ENCODE measurements at regions not wholly inside any gene's neighbourhood (a gene's known extent, or its start where the extent isn't known, plus 50 kb on each side); places are given as distances from the start of the nearest gene placed in this dataset.

DNA sequence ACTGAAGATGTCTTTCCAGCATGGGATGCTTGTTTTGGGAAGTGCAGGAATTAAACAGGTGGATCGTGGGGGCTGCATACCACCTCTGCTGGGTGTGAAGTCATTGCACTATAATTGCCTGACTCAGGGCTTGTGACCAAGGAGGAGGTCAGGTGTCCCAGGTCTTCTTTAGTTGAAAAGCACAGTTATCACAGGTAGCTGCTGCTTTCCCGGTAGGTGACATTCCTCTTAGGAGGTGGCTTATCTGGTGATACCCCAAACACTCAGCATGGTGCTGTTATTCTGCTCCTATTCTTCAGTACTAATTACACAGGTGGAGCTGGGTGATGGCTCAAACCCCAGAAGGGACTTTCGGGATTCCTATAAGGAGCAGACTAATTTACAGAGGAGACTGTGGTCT is 320.3 kb upstream of the PLXNA2 start:
- H3K9me3 ChIP-seq, result no peaks in the 10 kb centered on the region
- DNase-seq (no peak), ATAC-seq (no peak)
- 91 to 94% methylated on average over 3 of the region's 3 CpGs for WGBS, 2 donors
- H3K27ac ChIP-seq, result no peak overlapping the region
- TF ChIP-seq, protein P1, sequence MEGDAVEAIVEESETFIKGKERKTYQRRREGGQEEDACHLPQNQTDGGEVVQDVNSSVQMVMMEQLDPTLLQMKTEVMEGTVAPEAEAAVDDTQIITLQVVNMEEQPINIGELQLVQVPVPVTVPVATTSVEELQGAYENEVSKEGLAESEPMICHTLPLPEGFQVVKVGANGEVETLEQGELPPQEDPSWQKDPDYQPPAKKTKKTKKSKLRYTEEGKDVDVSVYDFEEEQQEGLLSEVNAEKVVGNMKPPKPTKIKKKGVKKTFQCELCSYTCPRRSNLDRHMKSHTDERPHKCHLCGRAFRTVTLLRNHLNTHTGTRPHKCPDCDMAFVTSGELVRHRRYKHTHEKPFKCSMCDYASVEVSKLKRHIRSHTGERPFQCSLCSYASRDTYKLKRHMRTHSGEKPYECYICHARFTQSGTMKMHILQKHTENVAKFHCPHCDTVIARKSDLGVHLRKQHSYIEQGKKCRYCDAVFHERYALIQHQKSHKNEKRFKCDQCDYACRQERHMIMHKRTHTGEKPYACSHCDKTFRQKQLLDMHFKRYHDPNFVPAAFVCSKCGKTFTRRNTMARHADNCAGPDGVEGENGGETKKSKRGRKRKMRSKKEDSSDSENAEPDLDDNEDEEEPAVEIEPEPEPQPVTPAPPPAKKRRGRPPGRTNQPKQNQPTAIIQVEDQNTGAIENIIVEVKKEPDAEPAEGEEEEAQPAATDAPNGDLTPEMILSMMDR (IDR thresholded peaks at IDR 0.05), result no peak
- H3K4me1 ChIP-seq, result no peaks in the 10 kb centered on the region
- H3K4me3 ChIP-seq, result no peak overlapping the region
- intact Hi-C loops (cut with DNase I), result no loop called here
- H3K27me3 ChIP-seq, result peaks cover 0 to 10% (median 0%) of the 10 kb centered on the region in 7 donors
- no peaks in the 10 kb centered on the region for H3K36me3 ChIP-seq

DNA sequence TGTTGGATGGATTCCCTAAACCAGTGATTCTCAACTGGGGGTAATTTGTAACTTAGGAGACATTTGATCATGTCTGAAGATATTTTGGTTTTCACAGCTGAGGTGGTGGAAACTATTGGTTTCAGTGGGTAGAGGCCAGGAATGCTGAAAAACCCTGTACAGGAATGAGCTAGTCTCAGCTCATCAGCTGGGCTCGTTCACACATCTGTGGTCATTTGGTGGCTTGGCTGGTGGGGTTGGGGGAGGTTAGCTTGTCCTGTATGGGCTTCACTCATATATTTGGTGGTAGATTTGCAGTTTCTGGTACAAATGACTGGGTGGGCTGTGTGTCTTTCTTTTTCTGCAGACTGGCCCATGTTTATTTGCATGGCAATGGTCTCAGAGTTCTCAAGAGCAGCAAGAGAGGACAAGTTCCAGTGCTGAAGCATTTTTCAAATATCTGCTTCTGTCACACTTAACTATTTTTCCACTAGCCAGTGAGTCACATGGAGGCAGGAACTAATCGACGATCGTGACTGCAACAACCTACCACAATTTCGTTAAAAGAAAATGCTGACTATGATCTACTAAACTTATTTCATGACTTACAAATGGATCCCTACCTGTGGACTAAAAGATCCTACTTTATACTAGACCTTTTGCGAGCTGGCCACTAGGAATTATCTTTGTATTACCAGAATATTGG is 321.7 kb upstream of the PLXNA2 start:
- H3K9me3 ChIP-seq, result no peaks in the 10 kb centered on the region
- TF ChIP-seq, protein P1 (IDR thresholded peaks at IDR 0.05), result no peak
- peaks cover 0 to 10% (median 0%) of the 10 kb centered on the region in 7 donors for H3K27me3 ChIP-seq
- no peak for ATAC-seq
- DNase-seq, result no peak
- H3K36me3 ChIP-seq, result no peaks in the 10 kb centered on the region
- H3K27ac ChIP-seq, result no peak overlapping the region
- no peaks in the 10 kb centered on the region for H3K4me1 ChIP-seq
- 91 to 96% methylated on average over 6 of the region's 6 CpGs for WGBS, 2 donors
- H3K4me3 ChIP-seq, result no peak overlapping the region
- intact Hi-C loops (cut with DNase I), result no loop called here

DNA sequence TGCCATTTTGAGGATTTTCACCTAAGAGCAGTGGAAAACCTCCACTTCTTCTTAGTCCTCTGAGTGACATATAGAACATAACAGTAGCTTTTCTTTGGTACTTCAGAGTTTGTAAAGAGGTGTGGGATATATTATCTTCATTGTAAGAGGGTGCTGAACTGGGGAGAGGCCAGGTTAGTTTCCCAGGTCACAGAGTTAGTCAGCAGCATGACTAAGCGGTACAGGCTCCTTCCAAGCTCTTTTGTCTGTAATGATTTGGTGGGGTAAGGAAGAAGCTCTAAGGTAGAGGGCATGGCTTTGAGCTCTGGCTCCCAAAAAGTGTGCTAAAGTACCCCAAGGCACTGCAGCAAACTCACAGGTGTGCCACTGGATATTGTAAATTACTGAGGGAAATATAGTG is 325.0 kb upstream of the PLXNA2 start:
- intact Hi-C loops (cut with DNase I), result no loop called here
- DNase-seq (no peak), ATAC-seq (no peak)
- WGBS, 2 donors, result 94 to 97% methylated on average over 1 of the region's 1 CpG
- Histone ChIP-seq H3K4me1 (no peaks in the 10 kb centered on the region), H3K36me3 (no peaks in the 10 kb centered on the region), H3K27me3 (peaks cover 0 to 10% (median 0%) of the 10 kb centered on the region in 7 donors), H3K4me3 (no peak overlapping the region), H3K9me3 (no peaks in the 10 kb centered on the region), H3K27ac (no peak overlapping the region)
- TF ChIP-seq, protein P1 (IDR thresholded peaks at IDR 0.05), result no peak

DNA sequence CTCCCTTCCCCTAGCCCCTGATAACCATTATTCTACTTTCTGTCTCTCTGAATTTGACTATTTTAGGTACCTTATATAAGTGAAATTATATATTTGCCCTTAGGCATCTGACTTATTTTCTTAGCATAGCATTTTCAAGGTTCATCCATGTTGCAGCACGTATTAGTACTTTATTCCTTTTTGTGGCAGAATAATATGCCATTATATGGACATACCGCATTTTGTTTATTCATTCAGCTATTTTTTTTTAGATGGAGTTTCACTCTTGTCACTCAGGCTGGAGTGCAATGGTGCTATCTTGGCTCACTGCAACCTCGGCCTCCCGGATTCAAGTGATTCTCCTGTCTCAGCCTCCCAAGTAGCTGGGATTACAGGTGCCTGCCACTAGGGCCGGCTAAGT is 326.2 kb upstream of the PLXNA2 start:
- no peak overlapping the region for H3K4me3 ChIP-seq
- 97% methylated on average over 5 of the region's 5 CpGs for WGBS, 2 donors
- DNase-seq (no peak), ATAC-seq (no peak)
- peaks cover 0 to 10% (median 0%) of the 10 kb centered on the region in 7 donors for H3K27me3 ChIP-seq
- no peaks in the 10 kb centered on the region for H3K9me3 ChIP-seq
- no peaks in the 10 kb centered on the region for H3K36me3 ChIP-seq
- no peak overlapping the region for H3K27ac ChIP-seq
- no peaks in the 10 kb centered on the region for H3K4me1 ChIP-seq
- TF ChIP-seq, protein P1 (IDR thresholded peaks at IDR 0.05), result no peak
- intact Hi-C loops (cut with DNase I), result no loop called here

Data from heart right ventricle (tissue), 16 donors.